SK-N-SH treated with all-trans-retinoic acid at 6 μM for 48 hours (cell line): ENCODE measurements at regions not wholly inside any gene's neighbourhood (a gene's known extent, or its start where the extent isn't known, plus 50 kb on each side); places are given as distances from the start of the nearest gene placed in this dataset.
A peak's percentile ranks its signal among the peaks of the same experiment; 100 is the strongest.

ENCODE experiments used
- ATAC-seq: fragments of 200-7000 bp; cut with Tn5 transposase; 3 replicates; pipeline ENCODE4 v1.9.1; 2020; ENCODE audit warnings: mild to moderate bottlenecking, moderate library complexity
- ARNTL ChIP-seq: fragments of 450-650 bp; formaldehyde crosslinking; IDR thresholded peaks from 2 replicates; pipeline ENCODE4 v1.5.0; 2020; ENCODE audit warnings: low read depth, mild to moderate bottlenecking, moderate library complexity, borderline replicate concordance
- BACH2 ChIP-seq: fragments of 250-450 bp; sonication (Bioruptor Pico); IDR thresholded peaks from 2 replicates; pipeline ENCODE4 v1.9.0; 2021; ENCODE audit warnings: mild to moderate bottlenecking, borderline replicate concordance
- CSDC2 ChIP-seq: fragments of 250-450 bp; sonication (Bioruptor Pico); IDR thresholded peaks from 2 replicates; pipeline ENCODE4 v1.5.0; 2020; ENCODE audit warnings: mild to moderate bottlenecking, moderate library complexity
- ESRRG ChIP-seq: fragments of 250-450 bp; sonication (Bioruptor Pico); IDR thresholded peaks from 2 replicates; pipeline ENCODE4 v1.6.1; 2021; ENCODE audit warnings: mild to moderate bottlenecking
- GLIS3 ChIP-seq: fragments of 250-450 bp; sonication (Bioruptor Pico); IDR thresholded peaks from 2 replicates; pipeline ENCODE4 v1.5.0; 2020; ENCODE audit warnings: mild to moderate bottlenecking, moderate library complexity
- ISL1 ChIP-seq: fragments of 250-450 bp; sonication (Bioruptor Pico); IDR thresholded peaks from 2 replicates; pipeline ENCODE4 v2.1.2; 2022; ENCODE audit warnings: mild to moderate bottlenecking, moderate library complexity
- OSR1 ChIP-seq: fragments of 250-450 bp; sonication (Bioruptor Pico); IDR thresholded peaks from 2 replicates; pipeline ENCODE4 v1.8.0; 2022; ENCODE audit warnings: moderate library complexity, mild to moderate bottlenecking, inconsistent platforms
- PPARA ChIP-seq: fragments of 250-450 bp; sonication (Bioruptor Pico); IDR thresholded peaks from 2 replicates; pipeline ENCODE4 v1.5.0; 2020; ENCODE audit warnings: mild to moderate bottlenecking, borderline replicate concordance
- RARB ChIP-seq: fragments of 250-450 bp; sonication (Bioruptor Pico); IDR thresholded peaks from 2 replicates; pipeline ENCODE4 v1.8.0; 2021; ENCODE audit warnings: mild to moderate bottlenecking, moderate library complexity
- SNAI2 ChIP-seq: fragments of 250-450 bp; sonication (Bioruptor Pico); IDR thresholded peaks from 2 replicates; pipeline ENCODE4 v1.5.0; 2020; ENCODE audit warnings: mild to moderate bottlenecking, moderate library complexity
- TCF4 ChIP-seq: fragments of 250-450 bp; sonication (Bioruptor Pico); IDR thresholded peaks from 2 replicates; pipeline ENCODE4 v1.8.0; 2021; ENCODE audit warnings: mild to moderate bottlenecking, moderate library complexity, borderline replicate concordance
- TOX ChIP-seq: fragments of 250-450 bp; sonication (Bioruptor Pico); IDR thresholded peaks from 2 replicates; pipeline ENCODE4 v1.8.0; 2021; ENCODE audit warnings: mild to moderate bottlenecking, moderate library complexity, borderline replicate concordance
- ZC3H10 ChIP-seq: fragments of 250-450 bp; sonication (Bioruptor Pico); IDR thresholded peaks from 2 replicates; pipeline ENCODE4 v1.5.1; 2021; ENCODE audit warnings: mild to moderate bottlenecking, moderate library complexity
- ZFP3 ChIP-seq: fragments of 250-450 bp; sonication (Bioruptor Pico); IDR thresholded peaks from 2 replicates; pipeline ENCODE4 v1.5.0; 2020; ENCODE audit warnings: mild to moderate bottlenecking, moderate library complexity
- ZFP30 ChIP-seq: fragments of 450-650 bp; formaldehyde crosslinking; IDR thresholded peaks from 2 replicates; pipeline ENCODE4 v1.5.0; 2022; ENCODE audit warnings: mild to moderate bottlenecking, moderate library complexity
- ZNF565 ChIP-seq: fragments of 450-650 bp; formaldehyde crosslinking; conservative IDR thresholded peaks from 2 replicates; pipeline ENCODE4 v1.5.0; 2020; ENCODE audit warnings: low read depth, mild to moderate bottlenecking, moderate library complexity
- ZNF70 ChIP-seq: fragments of 450-650 bp; formaldehyde crosslinking; IDR thresholded peaks from 2 replicates; pipeline ENCODE4 v1.5.0; 2020; ENCODE audit warnings: mild to moderate bottlenecking, moderate library complexity
- ZNF8 ChIP-seq: fragments of 450-650 bp; formaldehyde crosslinking; IDR thresholded peaks from 2 replicates; pipeline ENCODE4 v1.5.0; 2020; ENCODE audit warnings: mild to moderate bottlenecking, moderate library complexity
- TF ChIP-seq, protein P1 (sequence below): fragments of 250-450 bp; sonication (Bioruptor Pico); IDR thresholded peaks from 2 replicates; pipeline ENCODE4 v1.5.1; 2021; ENCODE audit warnings: mild to moderate bottlenecking, moderate library complexity
- TF ChIP-seq, protein P2 (sequence below): fragments of 250-450 bp; sonication (Bioruptor Pico); IDR thresholded peaks from 2 replicates; pipeline ENCODE4 v1.8.0; 2021; ENCODE audit warnings: low read depth, mild to moderate bottlenecking, moderate library complexity, borderline replicate concordance
- TF ChIP-seq, protein P3 (sequence below): fragments of 250-450 bp; sonication (Bioruptor Pico); IDR thresholded peaks from 2 replicates; pipeline ENCODE4 v1.5.0; 2020; ENCODE audit warnings: mild to moderate bottlenecking, moderate library complexity
- TF ChIP-seq, protein P4 (sequence below): fragments of 250-450 bp; sonication (Bioruptor Pico); IDR thresholded peaks from 2 replicates; pipeline ENCODE4 v1.5.1; 2020; ENCODE audit warnings: low read depth, mild to moderate bottlenecking, moderate library complexity
- TF ChIP-seq, protein P5 (sequence below): fragments of 250-450 bp; sonication (Bioruptor Pico); IDR thresholded peaks from 2 replicates; pipeline ENCODE4 v1.8.0; 2020; ENCODE audit warnings: mild to moderate bottlenecking, moderate library complexity, borderline replicate concordance

DNA sequence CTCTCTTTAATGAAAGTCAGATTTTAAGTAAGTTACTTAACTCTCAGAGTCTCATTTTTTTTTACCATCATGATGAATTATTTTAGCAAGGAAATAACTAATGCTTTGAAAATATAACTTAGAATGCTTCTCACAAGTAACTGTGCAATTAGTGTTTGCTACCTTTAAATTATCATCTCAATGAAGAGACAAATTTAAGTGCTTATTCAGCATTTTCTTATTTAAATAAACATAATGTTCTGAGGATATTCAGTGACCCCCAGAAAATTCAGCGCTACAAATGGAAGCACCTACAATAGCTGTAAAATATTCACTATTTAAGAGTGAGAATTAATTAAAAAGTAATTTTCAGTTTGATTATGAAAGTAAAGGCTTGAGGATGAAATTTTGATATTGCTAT lies 527.2 kb downstream of the SLITRK1 start:
- TF ChIP-seq CSDC2 (CRISPR knock-in tag), result no peak
- TF ChIP-seq, protein P1, sequence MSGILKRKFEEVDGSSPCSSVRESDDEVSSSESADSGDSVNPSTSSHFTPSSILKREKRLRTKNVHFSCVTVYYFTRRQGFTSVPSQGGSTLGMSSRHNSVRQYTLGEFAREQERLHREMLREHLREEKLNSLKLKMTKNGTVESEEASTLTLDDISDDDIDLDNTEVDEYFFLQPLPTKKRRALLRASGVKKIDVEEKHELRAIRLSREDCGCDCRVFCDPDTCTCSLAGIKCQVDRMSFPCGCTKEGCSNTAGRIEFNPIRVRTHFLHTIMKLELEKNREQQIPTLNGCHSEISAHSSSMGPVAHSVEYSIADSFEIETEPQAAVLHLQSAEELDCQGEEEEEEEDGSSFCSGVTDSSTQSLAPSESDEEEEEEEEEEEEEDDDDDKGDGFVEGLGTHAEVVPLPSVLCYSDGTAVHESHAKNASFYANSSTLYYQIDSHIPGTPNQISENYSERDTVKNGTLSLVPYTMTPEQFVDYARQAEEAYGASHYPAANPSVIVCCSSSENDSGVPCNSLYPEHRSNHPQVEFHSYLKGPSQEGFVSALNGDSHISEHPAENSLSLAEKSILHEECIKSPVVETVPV (CRISPR knock-in tag), result no peak
- TF ChIP-seq, protein P2, sequence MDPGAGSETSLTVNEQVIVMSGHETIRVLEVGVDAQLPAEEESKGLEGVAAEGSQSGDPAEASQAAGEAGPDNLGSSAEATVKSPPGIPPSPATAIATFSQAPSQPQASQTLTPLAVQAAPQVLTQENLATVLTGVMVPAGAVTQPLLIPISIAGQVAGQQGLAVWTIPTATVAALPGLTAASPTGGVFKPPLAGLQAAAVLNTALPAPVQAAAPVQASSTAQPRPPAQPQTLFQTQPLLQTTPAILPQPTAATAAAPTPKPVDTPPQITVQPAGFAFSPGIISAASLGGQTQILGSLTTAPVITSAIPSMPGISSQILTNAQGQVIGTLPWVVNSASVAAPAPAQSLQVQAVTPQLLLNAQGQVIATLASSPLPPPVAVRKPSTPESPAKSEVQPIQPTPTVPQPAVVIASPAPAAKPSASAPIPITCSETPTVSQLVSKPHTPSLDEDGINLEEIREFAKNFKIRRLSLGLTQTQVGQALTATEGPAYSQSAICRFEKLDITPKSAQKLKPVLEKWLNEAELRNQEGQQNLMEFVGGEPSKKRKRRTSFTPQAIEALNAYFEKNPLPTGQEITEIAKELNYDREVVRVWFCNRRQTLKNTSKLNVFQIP (CRISPR knock-in tag), result no peak
- no peak for TF ChIP-seq PPARA (CRISPR knock-in tag)
- TF ChIP-seq, protein P3, sequence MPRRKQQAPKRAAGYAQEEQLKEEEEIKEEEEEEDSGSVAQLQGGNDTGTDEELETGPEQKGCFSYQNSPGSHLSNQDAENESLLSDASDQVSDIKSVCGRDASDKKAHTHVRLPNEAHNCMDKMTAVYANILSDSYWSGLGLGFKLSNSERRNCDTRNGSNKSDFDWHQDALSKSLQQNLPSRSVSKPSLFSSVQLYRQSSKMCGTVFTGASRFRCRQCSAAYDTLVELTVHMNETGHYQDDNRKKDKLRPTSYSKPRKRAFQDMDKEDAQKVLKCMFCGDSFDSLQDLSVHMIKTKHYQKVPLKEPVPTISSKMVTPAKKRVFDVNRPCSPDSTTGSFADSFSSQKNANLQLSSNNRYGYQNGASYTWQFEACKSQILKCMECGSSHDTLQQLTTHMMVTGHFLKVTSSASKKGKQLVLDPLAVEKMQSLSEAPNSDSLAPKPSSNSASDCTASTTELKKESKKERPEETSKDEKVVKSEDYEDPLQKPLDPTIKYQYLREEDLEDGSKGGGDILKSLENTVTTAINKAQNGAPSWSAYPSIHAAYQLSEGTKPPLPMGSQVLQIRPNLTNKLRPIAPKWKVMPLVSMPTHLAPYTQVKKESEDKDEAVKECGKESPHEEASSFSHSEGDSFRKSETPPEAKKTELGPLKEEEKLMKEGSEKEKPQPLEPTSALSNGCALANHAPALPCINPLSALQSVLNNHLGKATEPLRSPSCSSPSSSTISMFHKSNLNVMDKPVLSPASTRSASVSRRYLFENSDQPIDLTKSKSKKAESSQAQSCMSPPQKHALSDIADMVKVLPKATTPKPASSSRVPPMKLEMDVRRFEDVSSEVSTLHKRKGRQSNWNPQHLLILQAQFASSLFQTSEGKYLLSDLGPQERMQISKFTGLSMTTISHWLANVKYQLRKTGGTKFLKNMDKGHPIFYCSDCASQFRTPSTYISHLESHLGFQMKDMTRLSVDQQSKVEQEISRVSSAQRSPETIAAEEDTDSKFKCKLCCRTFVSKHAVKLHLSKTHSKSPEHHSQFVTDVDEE (CRISPR knock-in tag), result no peak
- TF ChIP-seq ZNF565 (CRISPR knock-in tag), result no peak
- TF ChIP-seq ISL1 (CRISPR knock-in tag), result no peak
- TF ChIP-seq ZC3H10 (CRISPR knock-in tag), result no peak
- no peak for TF ChIP-seq OSR1 (CRISPR knock-in tag)
- no peak for TF ChIP-seq TCF4 (CRISPR knock-in tag)
- no peak for TF ChIP-seq ESRRG
- TF ChIP-seq SNAI2 (CRISPR knock-in tag), result no peak
- no peak for TF ChIP-seq ZFP3 (CRISPR knock-in tag)
- TF ChIP-seq GLIS3 (CRISPR knock-in tag), result no peak
- TF ChIP-seq ZFP30 (CRISPR knock-in tag), result no peak
- TF ChIP-seq ZNF8 (CRISPR knock-in tag), result no peak
- ATAC-seq, result no peak

DNA sequence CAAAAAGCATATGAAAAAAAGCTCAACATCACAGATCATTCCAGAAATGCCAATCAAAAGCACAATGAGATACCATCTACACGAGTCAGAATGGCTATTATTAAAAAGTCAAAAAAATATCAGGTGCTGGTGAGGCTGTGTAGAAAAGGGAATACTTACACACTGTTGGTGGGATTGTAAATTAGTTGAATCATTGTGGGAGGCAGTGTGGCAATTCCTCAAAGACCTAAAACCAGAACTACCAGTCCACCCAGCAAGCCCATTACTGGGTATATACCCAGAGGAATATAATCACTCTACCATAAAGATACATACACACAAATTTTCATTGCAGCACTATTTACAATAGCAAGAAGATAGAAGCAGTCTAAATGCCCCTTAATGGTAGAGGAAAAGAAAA lies 529.9 kb downstream of the SLITRK1 start:
- no peak for ATAC-seq
- TF ChIP-seq RARB (CRISPR knock-in tag) (no peak), ZNF8 (CRISPR knock-in tag) (no peak), ZFP3 (CRISPR knock-in tag) (no peak), TCF4 (CRISPR knock-in tag) (no peak), ARNTL (CRISPR knock-in tag) (no peak), BACH2 (CRISPR knock-in tag) (no peak), ESRRG (no peak), PPARA (CRISPR knock-in tag) (no peak), TOX (CRISPR knock-in tag) (no peak), OSR1 (CRISPR knock-in tag) (no peak), ZNF70 (CRISPR knock-in tag) (no peak), GLIS3 (CRISPR knock-in tag) (no peak)
- TF ChIP-seq, protein P2 (CRISPR knock-in tag), result no peak

DNA sequence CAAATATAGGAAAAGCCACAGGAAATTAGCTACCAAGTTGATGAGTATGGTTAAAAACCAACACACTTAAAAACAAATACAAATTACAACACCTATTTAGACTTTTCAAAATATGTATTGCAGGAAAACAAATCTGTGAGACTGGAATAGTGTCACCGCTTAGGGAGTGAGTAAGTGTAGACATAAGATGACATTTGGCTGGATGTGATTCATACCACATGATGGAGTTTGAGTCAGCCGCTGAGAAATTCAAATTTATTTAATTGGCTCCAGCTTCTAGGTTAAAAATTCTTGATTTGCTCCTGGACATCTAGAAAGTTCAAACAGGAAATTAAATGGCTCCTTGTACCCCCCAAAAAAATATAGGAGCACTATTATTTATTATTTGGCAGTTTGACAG lies 531.7 kb downstream of the SLITRK1 start:
- ATAC-seq, result peak; percentile 54; the same call in 2 of the 3 replicates
- TF ChIP-seq ZNF8 (CRISPR knock-in tag) (no peak), ISL1 (CRISPR knock-in tag) (no peak), GLIS3 (CRISPR knock-in tag) (no peak), TOX (CRISPR knock-in tag) (no peak), ESRRG (no peak), BACH2 (CRISPR knock-in tag) (no peak), ZFP3 (CRISPR knock-in tag) (no peak), ZC3H10 (CRISPR knock-in tag) (no peak), ZNF70 (CRISPR knock-in tag) (no peak), ZNF565 (CRISPR knock-in tag) (no peak), PPARA (CRISPR knock-in tag) (no peak)
- TF ChIP-seq, protein P4, sequence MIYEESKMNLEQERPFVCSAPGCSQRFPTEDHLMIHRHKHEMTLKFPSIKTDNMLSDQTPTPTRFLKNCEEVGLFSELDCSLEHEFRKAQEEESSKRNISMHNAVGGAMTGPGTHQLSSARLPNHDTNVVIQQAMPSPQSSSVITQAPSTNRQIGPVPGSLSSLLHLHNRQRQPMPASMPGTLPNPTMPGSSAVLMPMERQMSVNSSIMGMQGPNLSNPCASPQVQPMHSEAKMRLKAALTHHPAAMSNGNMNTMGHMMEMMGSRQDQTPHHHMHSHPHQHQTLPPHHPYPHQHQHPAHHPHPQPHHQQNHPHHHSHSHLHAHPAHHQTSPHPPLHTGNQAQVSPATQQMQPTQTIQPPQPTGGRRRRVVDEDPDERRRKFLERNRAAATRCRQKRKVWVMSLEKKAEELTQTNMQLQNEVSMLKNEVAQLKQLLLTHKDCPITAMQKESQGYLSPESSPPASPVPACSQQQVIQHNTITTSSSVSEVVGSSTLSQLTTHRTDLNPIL (CRISPR knock-in tag), result no peak
- TF ChIP-seq, protein P5, sequence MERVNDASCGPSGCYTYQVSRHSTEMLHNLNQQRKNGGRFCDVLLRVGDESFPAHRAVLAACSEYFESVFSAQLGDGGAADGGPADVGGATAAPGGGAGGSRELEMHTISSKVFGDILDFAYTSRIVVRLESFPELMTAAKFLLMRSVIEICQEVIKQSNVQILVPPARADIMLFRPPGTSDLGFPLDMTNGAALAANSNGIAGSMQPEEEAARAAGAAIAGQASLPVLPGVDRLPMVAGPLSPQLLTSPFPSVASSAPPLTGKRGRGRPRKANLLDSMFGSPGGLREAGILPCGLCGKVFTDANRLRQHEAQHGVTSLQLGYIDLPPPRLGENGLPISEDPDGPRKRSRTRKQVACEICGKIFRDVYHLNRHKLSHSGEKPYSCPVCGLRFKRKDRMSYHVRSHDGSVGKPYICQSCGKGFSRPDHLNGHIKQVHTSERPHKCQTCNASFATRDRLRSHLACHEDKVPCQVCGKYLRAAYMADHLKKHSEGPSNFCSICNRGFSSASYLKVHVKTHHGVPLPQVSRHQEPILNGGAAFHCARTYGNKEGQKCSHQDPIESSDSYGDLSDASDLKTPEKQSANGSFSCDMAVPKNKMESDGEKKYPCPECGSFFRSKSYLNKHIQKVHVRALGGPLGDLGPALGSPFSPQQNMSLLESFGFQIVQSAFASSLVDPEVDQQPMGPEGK, result no peak
- TF ChIP-seq, protein P3 (CRISPR knock-in tag), result no peak
